ENCODE measurements at regions not wholly inside any gene's neighbourhood (a gene's known extent, or its start where the extent isn't known, plus 50 kb on each side); places are given as distances from the start of the nearest gene placed in this dataset.

- no peak overlapping the region for H3K4me3 ChIP-seq
- DNase-seq (peak in 1 of 2 donors; percentile 24), ATAC-seq (ENCODE audit: low FRiP score in 2 of 2) (peak in 1 of 2 donors; percentile 22)
- no peak overlapping the region for H3K27ac ChIP-seq
- no peaks in the 10 kb centered on the region for H3K4me1 ChIP-seq
- no peaks in the 10 kb centered on the region for H3K9me3 ChIP-seq
- H3K36me3 ChIP-seq = no peaks in the 10 kb centered on the region
- TF ChIP-seq CTCF (IDR thresholded peaks at IDR 0.05) = peak in 5 of 6 experiments; percentile 34 to 54 (median 45)
- no peak for TF ChIP-seq EP300 (IDR thresholded peaks at IDR 0.05)
- TF ChIP-seq POLR2A (IDR thresholded peaks at IDR 0.05) = no peak
- no peak for TF ChIP-seq POLR2AphosphoS5 (IDR thresholded peaks at IDR 0.05)
- WGBS, 2 donors = 50 to 52% methylated on average over 7 of the region's 7 CpGs
- no peaks in the 10 kb centered on the region for H3K27me3 ChIP-seq
Measured at GRCh38 chr9:1939926-1940368, 75.2 kb upstream of the SMARCA2 start.

DNA sequence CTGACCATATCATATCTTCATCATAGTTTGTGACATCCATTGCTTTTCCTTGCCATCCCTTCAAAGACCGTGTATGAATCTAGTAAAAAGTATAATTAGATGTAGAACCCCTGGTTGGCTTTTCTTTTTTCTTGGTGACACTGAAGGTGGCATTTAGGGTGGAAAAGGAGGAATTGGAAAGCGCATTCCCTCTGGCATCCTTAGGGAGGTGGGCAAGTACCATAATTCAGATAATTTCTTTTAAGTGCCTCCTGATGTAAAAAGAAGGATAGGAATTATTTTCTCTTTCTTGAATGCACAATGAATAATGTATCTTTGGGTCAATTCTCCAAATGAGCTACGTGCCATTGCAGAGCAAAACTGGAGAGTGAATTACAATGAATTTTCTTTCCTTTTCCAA lies 73.2 kb upstream of the SMARCA2 start:
- TF ChIP-seq POLR2AphosphoS5 (IDR thresholded peaks at IDR 0.05) (no peak), POLR2A (IDR thresholded peaks at IDR 0.05) (no peak), EP300 (IDR thresholded peaks at IDR 0.05) (no peak), CTCF (IDR thresholded peaks at IDR 0.05) (no peak)
- Histone ChIP-seq H3K27me3 (no peaks in the 10 kb centered on the region), H3K36me3 (no peaks in the 10 kb centered on the region), H3K9me3 (no peaks in the 10 kb centered on the region), H3K4me1 (no peaks in the 10 kb centered on the region), H3K4me3 (no peak overlapping the region), H3K27ac (no peak overlapping the region)
- 79 to 80% methylated on average over 3 of the region's 3 CpGs for WGBS, 2 donors
- DNase-seq (no peak), ATAC-seq (ENCODE audit: low FRiP score in 2 of 2) (no peak)

DNA sequence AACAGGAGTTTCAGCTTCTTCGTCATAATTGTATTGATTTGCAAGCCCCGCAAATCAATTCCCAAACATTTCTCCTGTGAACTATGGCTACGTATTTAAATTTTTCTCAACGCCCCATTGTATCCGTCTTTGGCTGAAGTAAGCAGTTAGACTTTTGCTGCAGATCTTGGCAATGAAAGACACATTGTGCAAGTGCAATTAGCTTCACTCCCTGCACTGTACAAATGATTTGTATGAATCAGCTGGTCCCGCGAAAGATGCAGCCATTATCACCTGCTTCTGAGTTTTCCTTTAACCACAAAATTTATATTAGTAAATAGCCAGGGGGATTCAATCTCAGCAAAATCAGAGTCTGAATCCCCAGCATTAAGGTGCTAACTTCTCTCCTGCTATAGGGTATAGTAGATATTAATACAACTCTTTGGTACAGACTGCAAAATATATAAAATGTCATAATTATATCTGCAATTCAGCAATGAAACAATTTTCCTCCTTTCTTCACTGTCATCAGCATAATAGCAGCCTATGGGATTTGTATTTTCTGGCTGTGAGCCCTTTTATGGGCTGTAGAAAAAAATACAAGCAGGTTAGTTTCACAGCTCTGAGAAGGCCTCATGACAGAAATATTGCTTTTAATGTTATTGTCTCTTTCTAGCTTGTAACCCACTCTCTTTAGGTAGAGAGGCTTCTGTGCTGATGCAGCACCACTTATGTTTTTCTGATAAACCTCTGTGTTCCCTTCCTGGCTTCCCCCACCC lies 68.4 kb upstream of the SMARCA2 start:
- no peak for TF ChIP-seq POLR2AphosphoS5 (IDR thresholded peaks at IDR 0.05)
- TF ChIP-seq CTCF (IDR thresholded peaks at IDR 0.05) = no peak
- no peak for TF ChIP-seq POLR2A (IDR thresholded peaks at IDR 0.05)
- TF ChIP-seq EP300 (IDR thresholded peaks at IDR 0.05) = no peak
- H3K4me3 ChIP-seq = no peak overlapping the region
- no peaks in the 10 kb centered on the region for H3K36me3 ChIP-seq
- 81 to 87% methylated on average over 7 of the region's 7 CpGs for WGBS, 2 donors
- DNase-seq (no peak), ATAC-seq (ENCODE audit: low FRiP score in 2 of 2) (no peak)
- H3K9me3 ChIP-seq = no peaks in the 10 kb centered on the region
- no peak overlapping the region for H3K27ac ChIP-seq
- H3K27me3 ChIP-seq = no peaks in the 10 kb centered on the region
- H3K4me1 ChIP-seq = no peaks in the 10 kb centered on the region

- no peaks in the 10 kb centered on the region for H3K27me3 ChIP-seq
- WGBS, 2 donors = 63 to 72% methylated on average over 4 of the region's 4 CpGs
- H3K9me3 ChIP-seq = no peaks in the 10 kb centered on the region
- DNase-seq = no peak
- no peak for TF ChIP-seq POLR2A (IDR thresholded peaks at IDR 0.05)
- no peak for TF ChIP-seq CTCF (IDR thresholded peaks at IDR 0.05)
- TF ChIP-seq EP300 (IDR thresholded peaks at IDR 0.05) = no peak
- no peak for ATAC-seq (ENCODE audit: low FRiP score in 2 of 2)
- no peak overlapping the region for H3K27ac ChIP-seq
- H3K36me3 ChIP-seq = no peaks in the 10 kb centered on the region
- H3K4me1 ChIP-seq = no peaks in the 10 kb centered on the region
- no peak overlapping the region for H3K4me3 ChIP-seq
Measured at GRCh38 chr9:1947438-1947837, 67.7 kb upstream of the SMARCA2 start.

DNA sequence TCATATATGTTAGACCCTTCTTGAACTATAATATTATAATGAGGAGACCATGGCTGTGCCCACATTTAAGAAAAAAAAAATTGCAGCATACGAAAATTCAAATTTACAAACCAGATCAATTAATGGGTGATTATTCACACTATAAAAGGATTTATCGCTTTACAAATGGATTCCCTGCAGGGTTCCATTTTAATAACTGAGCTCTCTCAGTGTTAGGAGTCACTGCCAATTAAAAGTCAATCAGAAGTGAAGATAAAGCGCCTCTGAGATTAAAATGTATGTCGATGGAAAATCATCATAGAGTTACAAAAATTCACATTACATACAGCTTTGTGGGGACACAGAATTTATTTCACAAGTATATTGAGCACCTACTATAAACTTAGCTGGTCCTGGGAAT lies 66.6 kb upstream of the SMARCA2 start:
- no peaks in the 10 kb centered on the region for H3K27me3 ChIP-seq
- DNase-seq = no peak
- H3K4me1 ChIP-seq = no peaks in the 10 kb centered on the region
- no peaks in the 10 kb centered on the region for H3K36me3 ChIP-seq
- no peak overlapping the region for H3K27ac ChIP-seq
- no peaks in the 10 kb centered on the region for H3K9me3 ChIP-seq
- no peak overlapping the region for H3K4me3 ChIP-seq
- 94 to 95% methylated on average over 4 of the region's 4 CpGs for WGBS, 2 donors
- TF ChIP-seq CTCF (IDR thresholded peaks at IDR 0.05) (no peak), POLR2A (IDR thresholded peaks at IDR 0.05) (no peak)
- no peak for ATAC-seq (ENCODE audit: low FRiP score in 2 of 2)
